SU-DHL-6 (cell line): ENCODE measurements at regions not wholly inside any gene's neighbourhood (a gene's known extent, or its start where the extent isn't known, plus 50 kb on each side); places are given as distances from the start of the nearest gene placed in this dataset.

ENCODE experiments used
- EZH2phosphoT487 ChIP-seq: fragments of 200-600 bp; sonication (generic), shearing (Covaris generic); conservative IDR thresholded peaks from 2 replicates; pipeline ENCODE4 v1.6.1; 2018; ENCODE audit warnings: mild to moderate bottlenecking, antibody characterized with exemption, low read length, moderate library complexity, mixed read lengths
- TF ChIP-seq, protein P1 (sequence below): fragments of 200-600 bp; sonication (generic); IDR thresholded peaks from one replicate; pipeline ENCODE4 v1.5.1; 2017; ENCODE audit warnings: antibody characterized with exemption, mild to moderate bottlenecking, low read length, moderate library complexity; ENCODE audit not compliant: insufficient read depth, poor library complexity, severe bottlenecking

DNA sequence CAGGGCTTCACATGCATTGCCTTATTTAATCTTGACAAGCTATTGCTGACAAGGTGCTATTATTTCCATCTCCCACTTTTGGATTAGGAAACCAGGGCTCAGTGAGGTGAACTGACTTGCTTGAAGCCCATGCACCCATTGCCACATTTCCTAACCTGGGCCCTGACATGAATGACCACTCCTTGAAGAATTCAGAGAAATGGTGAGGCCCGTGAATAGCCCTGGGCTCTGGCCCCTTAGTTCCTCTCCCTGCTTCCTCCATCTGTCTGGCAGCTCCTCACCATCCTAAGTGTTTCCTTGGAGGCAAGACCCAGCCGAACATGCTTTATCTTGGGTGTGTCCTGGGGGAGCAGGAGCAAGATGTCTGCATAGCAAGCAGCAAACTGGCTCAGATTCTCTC lies 56.1 kb upstream of the NECTIN1 start:
- TF ChIP-seq, protein P1, sequence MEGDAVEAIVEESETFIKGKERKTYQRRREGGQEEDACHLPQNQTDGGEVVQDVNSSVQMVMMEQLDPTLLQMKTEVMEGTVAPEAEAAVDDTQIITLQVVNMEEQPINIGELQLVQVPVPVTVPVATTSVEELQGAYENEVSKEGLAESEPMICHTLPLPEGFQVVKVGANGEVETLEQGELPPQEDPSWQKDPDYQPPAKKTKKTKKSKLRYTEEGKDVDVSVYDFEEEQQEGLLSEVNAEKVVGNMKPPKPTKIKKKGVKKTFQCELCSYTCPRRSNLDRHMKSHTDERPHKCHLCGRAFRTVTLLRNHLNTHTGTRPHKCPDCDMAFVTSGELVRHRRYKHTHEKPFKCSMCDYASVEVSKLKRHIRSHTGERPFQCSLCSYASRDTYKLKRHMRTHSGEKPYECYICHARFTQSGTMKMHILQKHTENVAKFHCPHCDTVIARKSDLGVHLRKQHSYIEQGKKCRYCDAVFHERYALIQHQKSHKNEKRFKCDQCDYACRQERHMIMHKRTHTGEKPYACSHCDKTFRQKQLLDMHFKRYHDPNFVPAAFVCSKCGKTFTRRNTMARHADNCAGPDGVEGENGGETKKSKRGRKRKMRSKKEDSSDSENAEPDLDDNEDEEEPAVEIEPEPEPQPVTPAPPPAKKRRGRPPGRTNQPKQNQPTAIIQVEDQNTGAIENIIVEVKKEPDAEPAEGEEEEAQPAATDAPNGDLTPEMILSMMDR = no peak
- no peak for TF ChIP-seq EZH2phosphoT487
